GM21390 (cell line): ENCODE measurements at regions not wholly inside any gene's neighbourhood (a gene's known extent, or its start where the extent isn't known, plus 50 kb on each side); places are given as distances from the start of the nearest gene placed in this dataset.

ENCODE experiments used
- ATAC-seq: cut with Tn5 transposase; IDR thresholded peaks from one replicate; pipeline ENCODE4 v1.9.1; 2021; ENCODE audit not compliant: unreplicated experiment

GRCh38 chr18:24561369-24561965, 101.0 kb downstream of the HRH4 start:
- no peak for ATAC-seq

GRCh38 chr18:24567199-24567598, 106.8 kb downstream of the HRH4 start:
- no peak for ATAC-seq

DNA sequence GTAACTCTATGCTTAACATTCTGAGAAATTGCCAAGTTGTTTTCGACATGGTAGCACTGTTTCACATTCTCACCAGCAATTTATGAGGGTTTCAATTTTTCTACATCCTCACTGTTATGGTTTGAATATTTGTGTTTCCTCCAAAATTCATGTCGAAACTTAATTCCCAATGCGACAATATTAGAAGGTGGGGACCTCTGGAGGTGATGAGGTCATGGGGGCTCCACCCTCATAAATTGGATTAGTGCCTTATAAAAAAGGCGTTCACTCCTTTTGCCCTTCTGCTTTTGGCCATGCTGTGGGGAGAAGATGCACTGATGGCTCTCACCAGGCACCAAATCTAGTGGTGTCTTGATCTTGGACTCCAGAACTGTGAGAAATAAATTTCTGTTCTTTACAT, 110.3 kb downstream of the HRH4 start:
- no peak for ATAC-seq

DNA sequence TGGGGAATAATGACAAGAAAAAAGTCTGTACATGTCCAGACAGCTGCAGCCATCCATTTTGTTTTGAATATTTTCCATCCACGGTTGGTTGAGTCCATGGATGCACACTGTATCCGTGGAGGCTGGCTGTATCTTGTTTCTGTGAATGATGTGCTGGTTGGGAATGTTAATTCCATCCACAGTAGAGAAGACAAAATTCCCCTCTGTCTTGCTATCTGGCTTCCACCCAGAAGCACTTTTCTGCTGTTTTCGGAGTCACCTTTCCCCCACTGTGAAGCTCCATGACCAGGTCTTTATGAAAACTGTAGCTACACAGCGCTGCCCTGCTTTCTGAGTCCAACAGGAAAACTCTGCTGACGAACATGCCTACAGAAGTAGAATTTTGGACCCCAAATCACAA, 122.3 kb downstream of the HRH4 start:
- no peak for ATAC-seq

DNA sequence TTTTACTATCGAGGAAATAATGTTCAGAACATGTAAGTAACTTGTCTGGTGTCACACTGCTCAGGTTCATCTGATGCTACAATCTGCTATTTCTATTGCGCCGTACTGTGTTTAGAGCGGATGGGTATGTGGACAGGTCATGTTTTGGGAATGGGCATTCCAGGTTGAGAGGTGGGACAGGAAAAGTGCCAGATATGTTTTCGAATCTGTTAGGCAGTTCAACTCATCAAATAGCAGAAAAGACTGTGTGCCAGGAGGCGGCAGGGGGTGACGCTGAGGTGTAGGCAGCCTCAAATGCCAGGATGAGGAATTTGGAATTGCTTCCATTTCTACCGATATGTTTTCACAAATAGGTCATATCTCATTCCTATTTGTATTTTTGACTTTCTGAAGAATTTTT, 123.8 kb downstream of the HRH4 start:
- no peak for ATAC-seq

GRCh38 chr18:24584813-24585212, 124.4 kb downstream of the HRH4 start:
- ATAC-seq = no peak

DNA sequence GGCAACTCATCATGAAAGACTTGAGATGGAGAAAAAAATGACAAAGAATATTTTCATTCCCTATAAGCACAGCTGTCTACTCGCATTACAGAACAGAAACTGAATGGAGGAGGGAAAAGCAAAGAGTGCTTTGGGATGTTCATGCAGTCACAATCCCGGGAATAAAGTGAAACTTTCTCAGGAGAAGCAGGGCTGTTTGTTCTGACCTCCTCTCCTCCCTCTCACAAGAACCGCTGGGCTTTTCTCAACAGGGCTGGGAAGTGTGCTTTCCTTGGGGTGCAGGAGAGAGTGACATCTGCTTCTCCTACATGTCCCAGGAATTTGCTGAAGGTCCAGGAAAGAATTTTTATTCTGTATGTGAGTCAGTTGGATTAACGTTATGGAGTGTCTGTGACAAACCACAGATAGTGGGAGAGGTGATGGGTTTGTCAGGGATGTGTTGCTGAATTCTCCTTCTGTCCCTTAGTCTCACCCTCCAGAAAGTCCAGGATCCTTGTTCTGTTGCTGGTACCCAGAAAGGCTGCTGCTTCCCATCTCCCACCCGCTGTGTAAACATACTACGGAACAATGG, 125.6 kb downstream of the HRH4 start:
- ATAC-seq = no peak

DNA sequence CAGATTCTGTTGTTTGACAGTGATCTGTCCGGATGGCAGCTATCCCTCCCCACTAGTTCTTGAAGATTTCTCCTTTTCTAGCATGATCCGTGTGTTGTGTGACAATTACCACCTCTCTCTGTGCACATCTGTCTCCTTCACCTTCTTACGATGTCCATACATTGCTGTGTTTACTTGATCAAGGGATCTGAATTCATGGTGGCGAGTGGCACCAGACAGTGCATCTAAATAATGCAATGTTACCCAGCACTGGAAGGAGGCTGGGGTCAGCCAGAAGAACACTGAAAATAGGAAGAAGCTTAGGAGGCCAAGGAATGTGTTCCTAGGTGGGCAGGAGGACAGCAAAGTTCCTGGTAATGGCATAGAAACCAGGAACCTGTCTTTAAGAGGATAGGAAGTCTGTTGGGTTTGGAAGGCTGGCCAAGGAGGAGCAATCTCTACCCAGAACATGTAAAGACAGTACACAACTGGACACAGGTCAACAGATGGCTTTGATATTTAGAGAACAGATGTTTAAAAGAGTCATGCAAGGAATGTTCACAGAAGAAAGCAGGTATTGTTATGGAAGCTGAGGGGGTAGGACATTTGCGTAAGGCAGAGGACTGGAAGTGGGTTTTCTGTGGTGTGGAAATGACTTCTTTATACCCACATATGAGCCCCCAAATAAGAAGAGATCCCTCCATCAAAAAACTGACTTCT, 126.4 kb downstream of the HRH4 start:
- ATAC-seq = no peak

- no peak for ATAC-seq
These were observed 128.0 kb downstream of the HRH4 start for GRCh38 chr18:24588440-24588839.

- ATAC-seq = no peak
These were observed 130.5 kb downstream of the HRH4 start for GRCh38 chr18:24590946-24591345.

GRCh38 chr18:24593401-24593800, 133.0 kb downstream of the HRH4 start:
- no peak for ATAC-seq

GRCh38 chr18:24593886-24594285, 133.4 kb downstream of the HRH4 start:
- ATAC-seq = no peak

DNA sequence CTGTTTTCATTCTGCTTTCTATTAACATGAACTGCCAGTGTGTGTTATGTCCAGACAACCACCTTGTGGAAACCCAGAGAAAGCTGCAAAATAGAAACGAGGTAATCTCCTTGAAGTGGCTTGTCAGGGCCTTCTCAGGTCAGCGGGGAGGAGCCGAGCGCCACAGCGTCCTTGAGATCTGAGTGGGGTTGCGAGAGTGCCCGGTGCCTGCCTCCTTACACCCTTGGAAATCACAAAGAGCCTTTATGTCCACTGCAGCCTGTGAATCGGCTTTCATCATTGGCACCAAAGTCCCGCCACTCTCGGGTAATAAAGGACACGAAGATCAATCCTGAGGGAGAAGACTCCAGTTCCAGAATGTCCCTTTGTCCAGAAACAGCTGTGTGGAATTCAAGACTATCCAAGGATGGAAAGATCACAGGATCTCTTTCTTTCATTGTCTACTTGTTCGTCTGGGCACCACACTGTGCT, 135.2 kb downstream of the HRH4 start:
- no peak for ATAC-seq

- no peak for ATAC-seq
These were observed 139.7 kb downstream of the HRH4 start for GRCh38 chr18:24600076-24600654.

DNA sequence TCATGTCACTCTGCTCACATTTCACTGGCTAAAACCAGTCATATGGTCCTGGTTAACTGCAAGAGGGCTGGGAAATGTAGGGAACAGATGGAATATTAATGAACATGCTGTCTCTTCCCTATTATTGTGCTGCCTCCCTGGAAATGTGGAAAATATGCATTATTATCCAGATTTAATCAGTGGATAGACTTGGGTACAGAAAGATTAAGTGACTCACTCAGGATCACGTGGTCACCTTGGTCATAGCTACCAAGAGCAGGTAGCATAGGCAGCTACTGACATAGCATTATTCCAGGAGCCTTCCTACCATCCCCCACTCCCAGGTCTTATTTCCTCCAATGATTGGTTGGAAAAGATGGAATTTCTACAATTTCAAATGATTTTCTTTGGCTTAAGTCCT, 141.1 kb downstream of the HRH4 start:
- ATAC-seq = no peak

DNA sequence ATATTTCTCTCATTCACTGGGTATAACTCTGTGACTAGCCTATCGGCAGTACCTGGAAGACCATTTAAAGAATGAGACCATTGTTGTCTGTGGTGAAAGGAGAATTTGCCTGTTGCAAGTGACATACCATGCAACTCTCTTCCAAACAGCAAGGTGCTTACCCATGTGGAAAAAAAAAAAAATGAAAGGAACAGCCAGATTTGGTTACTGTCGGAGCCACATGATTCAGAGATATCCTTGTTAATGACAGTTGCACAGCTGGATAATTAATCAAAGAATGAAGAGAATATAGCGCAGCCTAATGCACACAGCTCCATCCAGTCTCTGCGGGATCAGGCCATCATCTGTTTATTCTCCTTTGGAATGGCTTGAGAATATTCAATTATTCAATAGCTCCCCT, 141.8 kb downstream of the HRH4 start:
- no peak for ATAC-seq

DNA sequence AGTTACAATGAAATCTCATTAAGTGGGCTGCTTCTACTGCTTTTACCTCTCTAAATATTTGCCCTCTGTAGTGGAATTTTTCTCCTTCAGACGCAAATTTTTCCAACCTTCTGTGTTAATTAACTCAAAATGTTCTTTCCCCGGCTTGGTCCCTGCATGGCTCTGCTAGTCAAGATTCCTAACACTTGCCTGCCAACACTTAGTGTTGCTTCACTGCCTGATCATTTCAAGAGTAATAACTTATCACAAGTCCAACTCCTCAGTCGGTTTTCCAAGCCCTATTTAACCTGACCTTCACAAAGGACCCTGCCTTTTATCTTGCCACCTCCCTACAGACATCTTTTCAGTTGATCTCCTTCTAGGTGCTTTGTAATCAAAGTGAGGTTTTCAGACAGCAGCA, 142.7 kb downstream of the HRH4 start:
- no peak for ATAC-seq

DNA sequence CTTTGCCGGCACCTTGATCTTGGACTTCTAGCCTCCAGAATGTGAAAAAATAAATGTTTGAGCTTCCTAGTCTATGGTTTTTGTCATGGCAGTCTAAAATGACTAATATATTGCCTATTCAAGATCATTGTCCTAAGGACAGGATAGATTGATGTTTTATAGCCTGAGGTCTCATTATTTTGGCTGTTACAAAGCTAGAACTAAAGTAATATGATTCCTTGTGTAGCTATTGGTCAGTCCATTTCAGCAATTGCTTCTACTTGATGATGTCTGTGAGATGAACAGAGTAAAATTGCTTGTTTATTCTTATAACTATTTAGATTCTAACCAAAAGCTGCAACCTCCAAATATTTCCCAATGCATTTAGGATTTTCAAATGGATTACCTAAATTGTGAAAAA, 145.0 kb downstream of the HRH4 start:
- no peak for ATAC-seq

- no peak for ATAC-seq
These were observed 148.8 kb downstream of the HRH4 start for GRCh38 chr18:24609254-24609653.

GRCh38 chr18:24611075-24611474, 150.6 kb downstream of the HRH4 start:
- no peak for ATAC-seq

GRCh38 chr18:24613896-24614640, 153.6 kb downstream of the HRH4 start:
- no peak for ATAC-seq

DNA sequence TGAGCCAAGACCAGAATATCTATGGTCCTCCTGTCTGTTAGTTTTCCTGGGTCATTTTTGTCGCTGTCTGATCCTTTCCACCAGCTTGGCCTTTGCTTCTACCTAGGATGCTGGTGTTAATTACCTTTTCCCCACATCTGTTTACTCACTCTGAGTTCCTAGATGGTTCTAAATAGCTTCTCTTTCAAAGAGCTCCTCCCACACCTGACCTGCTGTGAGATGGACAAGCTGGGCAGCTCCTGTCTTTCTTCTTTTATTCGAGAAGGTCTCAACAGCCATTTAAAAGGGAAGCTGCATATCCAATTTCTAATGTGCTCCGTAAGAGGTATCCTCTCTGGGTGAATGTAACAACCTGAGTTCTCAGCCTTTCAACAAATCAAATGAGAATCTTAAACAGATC, 156.2 kb downstream of the HRH4 start:
- no peak for ATAC-seq
